GM18520 (cell line): ENCODE measurements at regions not wholly inside any gene's neighbourhood (a gene's known extent, or its start where the extent isn't known, plus 50 kb on each side); places are given as distances from the start of the nearest gene placed in this dataset.

Experiments used
- ATAC-seq: cut with Tn5 transposase; IDR thresholded peaks from one replicate; pipeline ENCODE4 v1.9.1; 2021; ENCODE audit not compliant: unreplicated experiment

DNA sequence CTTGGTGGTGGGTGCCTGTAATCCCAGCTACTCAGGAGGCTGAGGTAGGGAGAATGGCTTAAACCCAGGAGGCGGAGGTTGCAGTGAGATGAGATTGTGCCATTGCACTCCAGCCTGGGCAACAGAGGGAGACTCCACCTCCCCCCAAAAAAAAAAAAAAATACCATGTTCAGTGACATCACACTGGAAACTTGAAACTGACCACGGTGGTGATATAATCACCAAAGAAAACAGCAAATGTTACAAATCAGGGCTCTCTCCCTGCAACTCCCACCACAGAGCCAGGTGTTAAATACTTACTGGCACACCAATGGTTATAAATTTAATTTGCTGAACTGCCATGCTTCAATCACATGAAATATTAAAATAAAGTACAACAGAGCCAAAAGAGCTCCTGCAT is 81.4 kb downstream of the ZNF608 start:
- no peak for ATAC-seq

DNA sequence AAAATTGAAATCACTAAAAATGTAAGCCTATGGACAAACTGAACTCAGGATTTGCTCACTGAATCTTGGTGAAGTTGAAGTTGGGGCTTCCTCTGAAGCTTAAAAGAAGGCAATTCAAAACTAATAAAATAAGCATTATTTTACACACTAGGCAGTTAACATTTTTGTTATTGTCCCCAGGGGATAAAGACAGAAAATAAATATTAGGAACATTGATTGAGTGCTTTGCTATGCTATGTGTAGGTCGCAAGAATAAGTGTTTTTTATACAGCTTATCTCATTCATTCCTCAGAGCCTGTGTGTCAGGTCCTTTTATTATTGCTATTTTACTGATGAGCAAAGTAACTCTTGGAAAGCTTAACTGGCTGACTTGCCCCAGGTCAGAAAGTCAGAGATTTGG is 82.2 kb downstream of the ZNF608 start:
- ATAC-seq = no peak

DNA sequence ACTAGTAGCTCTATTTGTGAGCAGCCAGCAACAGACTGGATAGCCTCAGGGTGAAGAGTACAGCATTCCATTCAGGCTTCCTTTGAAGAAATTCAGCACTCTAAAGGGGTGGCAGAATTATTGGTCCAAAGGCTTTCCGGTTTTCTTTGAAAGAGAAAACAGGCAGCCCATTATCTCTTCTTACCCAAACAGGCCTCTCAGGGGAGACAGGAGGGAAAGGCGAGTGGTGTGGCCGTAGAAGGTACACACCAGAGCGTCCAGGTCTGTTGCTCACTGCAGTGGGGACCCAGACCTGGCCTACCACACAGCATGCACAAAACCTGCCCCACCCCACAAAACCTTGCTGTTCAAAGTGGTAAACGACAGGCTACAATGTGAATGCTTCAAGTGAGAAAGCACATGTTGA is 83.3 kb downstream of the ZNF608 start:
- no peak for ATAC-seq

DNA sequence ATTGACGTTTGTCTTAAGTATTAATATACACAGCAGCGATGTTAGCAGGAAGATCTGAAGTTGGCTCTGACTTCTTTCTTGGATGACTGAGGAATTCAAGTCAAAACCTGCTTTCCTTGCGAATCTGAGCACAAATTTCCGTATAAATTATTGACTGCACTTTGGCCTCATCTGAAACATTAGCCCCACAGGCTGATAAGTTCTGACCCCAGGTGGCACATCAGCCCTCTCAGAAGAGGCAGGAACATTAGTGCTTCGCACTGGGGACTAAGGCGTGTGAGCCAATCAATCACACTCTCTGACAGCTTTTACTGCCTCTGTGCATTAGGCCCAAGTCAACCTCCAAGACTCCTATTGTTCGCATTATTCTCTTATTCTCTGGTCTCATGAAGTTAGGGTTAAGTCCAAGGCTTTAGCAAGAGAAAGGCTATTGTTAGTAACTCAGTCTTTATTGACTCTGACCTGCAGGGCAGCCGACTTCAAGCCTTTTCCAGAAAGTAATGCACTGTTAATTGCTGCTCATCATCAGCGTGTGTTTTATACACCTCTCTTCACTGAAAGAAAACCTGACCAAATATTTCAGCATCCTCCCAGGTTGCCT is 84.2 kb downstream of the ZNF608 start:
- no peak for ATAC-seq

DNA sequence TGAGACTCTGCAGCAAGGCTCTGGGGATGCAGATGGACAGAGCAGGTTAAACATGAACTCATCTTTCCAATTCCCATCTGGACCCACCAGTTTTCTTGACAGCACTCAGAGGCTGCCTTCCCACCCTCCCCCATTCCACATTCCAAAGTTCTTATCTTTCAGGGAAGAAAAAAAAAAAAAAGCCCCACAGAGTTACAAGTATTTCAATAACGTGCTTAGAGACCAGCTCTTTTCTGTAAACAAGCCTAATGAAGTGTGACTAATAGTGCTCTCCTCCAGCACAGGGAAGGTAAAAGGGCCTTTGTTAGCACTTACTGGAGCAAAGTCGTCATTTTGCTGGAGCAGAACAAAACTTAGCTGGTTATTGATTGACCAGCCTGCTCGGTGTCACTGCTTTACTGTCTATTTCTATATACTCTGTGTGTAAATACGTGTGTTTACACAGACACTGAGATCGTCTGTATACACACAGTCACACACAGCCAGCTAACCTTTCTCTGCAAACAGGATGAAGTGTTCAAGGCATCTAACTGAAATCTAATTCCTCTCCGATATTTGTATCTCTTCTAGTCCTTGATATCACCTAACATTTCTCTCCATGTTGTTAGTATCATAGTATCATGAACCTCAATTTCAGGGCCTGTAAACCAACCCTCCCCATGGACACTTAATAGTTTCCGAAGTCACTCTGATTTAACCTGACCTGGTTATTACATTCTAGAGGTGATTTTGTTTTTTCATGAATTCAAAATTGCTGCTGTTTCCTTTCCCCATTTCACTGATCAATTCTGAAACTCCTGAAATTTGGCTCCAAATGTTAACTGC is 84.9 kb downstream of the ZNF608 start:
- no peak for ATAC-seq

DNA sequence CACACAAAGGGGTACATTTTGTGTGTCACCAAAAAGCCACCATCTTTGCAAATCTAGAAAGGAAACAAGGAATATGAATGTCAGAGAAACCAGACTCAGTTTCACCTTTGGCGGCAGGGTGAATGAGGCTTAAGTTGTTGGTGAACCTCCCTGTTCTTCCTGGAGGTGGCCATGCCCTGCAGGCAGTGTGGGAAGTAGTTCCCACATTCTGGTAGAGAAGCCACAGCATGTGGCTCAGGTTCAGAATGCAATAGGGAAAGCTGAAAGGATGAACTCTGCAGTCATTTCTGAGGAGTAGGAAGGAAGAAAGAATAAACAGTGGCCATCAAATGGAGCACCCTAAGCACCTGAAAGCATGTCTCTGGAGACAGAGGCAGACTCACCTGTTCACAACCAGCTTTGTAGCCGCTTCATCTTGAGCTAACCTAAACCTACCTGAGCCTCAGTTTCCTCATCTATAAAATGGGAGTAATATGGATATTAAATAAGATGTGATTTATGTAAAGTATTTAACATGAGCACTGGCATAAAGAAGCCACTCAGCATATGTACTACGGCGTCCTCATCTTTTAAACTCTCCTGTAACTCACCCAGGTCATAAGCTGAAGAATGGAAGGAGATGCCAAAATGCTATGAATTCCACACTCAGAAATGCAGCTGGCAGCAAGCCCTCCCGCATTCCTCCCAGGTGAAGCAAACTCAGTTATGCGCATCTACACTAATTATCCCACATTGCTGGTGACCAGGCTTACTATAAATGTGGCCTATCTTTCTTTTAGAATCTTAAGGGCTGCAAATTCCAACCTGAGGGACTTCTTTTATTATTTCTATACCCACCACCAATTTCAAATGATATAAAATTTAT is 86.0 kb downstream of the ZNF608 start:
- ATAC-seq = no peak

DNA sequence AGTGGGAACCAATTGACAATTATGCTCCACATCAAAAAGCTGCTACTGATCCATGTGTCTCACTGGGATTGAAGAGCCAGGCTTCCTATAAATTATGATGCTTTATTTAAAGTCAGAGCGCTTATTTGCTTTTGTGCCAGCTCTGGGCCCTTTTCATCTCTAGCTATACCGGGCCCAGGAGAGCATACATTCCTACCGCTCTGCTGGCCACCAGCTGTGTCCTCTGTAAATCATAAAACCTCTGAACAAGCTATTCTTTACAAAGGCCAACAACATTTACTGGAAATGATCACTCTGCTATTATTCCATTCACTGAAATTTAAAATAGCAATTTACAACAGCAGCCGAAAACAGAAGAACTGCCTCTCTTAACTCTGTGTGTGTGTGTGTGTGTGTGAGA is 86.6 kb downstream of the ZNF608 start:
- no peak for ATAC-seq

DNA sequence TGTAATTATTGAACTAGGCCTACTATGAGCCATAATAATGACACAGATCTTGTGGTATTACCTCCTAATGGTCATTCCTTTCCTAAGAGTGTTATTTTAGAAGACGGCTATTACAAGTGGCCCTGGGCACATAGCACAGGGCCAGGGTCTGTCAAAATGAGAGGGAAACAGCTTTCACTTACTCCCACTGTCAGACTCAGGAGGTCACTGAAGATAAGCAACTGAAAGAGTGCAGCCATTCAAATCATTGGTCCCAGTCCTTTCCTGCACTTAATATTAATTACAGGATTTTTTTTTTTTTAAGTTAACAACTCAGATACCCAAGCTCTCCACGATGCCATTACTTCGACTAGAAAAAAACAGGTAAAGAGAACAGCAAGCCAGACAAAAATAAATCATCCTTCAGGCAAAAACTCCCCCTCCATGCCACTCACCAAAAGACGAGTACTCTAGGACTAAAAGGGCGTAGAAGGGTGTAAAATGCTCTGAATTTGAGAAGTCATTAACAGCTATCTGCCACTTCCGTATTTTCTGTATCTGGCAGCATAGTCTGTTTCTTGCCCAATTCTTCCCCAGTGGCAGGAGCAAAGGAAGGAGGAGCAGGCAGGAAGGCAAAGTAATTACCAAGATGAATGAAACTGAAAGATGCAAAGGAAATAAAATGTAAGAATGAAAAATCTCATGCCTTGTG is 87.4 kb downstream of the ZNF608 start:
- ATAC-seq = no peak

DNA sequence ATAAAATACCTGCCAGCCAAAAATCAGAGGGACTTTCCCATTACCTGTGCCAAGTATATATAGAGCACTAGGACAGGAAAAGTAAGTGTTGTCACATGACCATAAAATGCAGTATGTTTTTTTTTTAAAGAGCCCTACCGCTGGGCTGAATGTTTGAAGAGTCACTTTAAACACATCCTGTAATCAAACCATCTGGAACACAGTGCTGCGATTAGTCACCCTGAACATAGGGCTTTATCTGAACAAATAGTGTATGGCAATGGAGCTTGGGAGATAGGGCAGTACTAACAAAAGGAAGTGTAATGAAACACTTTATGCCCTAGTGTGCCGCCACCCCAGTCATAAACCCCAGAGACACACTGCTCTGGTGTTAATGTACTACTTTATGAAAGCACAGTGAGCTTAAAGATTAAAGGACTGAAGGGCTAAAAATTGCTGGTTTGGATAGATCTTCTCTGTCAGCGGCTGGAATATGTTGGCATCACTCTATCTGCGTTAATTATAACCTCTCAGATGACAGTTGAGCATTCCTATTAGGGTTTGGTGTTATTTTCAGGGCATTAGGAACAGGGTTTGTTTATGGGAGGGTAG is 90.4 kb downstream of the ZNF608 start:
- no peak for ATAC-seq

DNA sequence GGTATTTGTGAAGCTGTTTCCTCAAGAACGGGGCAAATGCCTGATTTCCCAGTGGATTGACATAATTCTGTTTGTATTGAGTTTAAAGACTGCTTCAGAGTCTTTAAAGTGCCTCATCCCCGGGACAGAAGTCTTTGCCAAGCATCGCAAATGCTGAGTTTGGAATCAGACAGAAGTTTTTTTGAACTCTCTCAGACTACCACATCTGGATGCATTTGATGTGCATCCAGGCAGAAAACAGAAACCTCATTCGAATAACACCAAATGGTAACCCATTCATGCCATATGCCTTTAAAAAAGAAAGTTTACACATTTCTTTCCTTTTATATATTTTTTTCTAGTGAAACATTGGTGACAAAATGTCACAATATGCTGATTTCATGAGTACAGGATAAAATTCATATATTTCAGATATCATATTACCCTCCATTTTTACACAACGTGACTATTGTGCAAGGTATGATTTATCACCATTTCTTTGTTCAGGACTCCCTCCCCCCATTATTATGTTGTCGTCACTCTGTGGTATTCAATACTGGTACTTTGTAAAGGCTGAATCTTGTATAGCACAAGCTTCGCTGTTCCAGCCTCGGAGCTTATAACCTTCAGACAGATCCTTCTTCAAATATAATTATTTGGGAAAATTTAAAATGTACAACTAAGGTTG is 91.1 kb downstream of the ZNF608 start:
- ATAC-seq = no peak

DNA sequence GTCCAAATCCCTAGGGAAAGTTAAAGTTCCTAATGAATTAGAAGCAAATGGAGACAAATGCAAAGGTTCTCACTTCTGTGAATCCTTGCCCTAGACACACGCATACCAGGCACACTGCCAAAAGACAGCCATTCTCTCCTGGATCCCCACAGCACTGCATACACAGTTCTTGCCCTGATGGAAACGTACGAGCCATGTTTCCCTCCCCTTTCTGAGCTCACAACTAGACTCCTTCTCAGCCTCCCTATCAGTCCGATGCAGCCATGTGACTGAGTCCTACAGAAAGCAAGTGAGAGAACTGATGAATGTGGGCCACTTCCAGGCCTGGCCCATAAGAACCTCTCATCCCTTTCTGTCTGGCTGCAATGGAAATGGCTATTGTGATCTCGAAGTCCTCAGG is 92.0 kb downstream of the ZNF608 start:
- no peak for ATAC-seq

DNA sequence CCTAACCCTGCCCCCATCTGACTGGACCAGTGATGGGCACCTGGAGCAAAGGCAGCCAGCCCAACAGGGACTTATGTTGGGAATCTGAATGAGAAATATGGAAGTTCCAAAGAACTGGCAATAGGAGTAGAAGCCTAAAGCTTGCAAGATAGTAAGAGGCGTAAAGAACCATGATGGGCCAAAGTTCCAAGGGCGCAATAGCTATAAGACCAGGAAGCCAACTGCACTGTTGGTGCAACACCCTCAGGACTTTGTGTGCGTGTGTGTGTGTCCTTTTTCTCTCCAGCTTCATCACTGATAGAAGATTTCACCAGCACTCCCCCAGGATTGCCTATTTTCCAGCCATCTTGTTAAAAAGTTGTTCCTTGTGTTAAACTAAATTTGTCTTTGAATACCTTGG is 92.8 kb downstream of the ZNF608 start:
- no peak for ATAC-seq

DNA sequence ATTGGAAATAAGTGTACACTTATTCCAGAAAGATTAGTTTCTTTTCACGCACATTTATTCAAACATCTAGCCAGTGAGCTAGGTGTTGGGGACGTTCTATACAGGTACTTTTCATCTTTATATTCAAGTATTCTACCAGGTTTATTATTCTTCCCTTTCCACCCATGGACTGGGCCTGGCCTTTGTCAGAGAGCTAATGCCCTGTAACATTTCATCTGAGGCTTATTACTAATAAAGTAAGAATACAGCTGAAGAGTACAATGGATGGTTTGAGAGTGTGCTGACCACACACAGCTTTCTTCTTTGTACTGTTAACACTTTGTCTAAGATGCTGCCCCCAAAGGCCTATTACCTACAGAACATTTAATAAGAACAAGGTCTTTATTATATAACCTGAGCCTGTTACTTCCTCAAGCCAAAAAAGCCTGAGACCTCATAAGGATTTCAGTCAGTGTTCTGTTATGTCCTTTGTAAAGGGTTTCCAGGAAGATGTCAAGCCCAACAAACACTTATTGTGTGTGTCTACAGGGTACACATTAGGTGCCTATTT is 93.5 kb downstream of the ZNF608 start:
- ATAC-seq = no peak

DNA sequence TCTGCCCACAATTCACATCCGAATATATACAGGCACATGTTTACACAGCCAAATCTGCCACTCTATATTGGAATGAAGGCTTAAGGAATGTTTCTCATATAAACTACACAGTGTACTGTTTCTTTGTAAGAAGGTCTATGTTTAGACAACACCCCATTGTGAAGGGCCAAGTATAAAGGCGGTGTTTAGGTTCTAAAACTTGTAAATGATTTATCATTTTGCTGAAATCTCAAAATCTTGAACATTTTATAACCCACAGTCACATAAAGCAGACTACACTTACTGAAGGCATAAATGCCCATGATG is 94.0 kb downstream of the ZNF608 start:
- ATAC-seq = no peak

DNA sequence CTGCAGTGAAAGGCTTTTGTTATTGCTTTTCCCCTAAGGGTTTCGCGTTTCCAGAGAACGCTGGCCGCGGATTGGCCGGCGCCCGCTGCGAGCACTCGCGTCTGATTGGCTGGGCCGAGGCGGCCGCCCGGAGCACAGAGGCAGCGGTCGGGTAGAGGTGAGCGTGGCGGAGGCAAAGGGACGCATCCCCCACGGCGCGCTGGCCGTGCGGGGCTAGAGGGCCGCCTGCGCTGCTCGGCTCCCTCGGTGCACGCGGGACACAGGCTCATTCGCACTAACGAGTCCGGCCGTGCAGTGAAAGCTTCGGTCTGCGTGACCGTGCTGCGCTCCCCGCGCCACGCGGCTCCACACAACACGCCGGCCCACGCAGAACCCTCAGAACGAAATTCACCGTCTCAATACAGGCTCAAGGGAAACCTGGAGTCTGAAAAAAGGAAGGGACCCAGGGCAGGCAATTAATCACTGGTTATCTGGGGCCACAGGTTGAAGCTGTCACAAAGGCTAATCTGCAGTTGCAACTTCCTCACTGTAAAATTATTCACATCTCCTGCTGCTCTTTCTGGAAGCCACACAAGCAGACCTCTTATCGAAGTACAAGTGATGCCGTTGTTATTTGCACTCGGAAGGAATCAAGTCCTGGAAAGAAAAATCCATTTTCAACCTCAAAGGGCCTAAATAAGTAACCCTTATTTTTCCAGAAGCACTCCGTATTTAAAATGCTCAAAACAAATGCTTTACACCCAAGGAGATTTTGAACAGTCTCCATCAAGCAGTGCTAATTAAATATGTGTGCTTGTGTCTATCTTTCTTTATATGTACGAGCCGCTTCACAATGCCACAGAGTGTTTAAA is 94.6 kb downstream of the ZNF608 start:
- peak; percentile 25 for ATAC-seq

DNA sequence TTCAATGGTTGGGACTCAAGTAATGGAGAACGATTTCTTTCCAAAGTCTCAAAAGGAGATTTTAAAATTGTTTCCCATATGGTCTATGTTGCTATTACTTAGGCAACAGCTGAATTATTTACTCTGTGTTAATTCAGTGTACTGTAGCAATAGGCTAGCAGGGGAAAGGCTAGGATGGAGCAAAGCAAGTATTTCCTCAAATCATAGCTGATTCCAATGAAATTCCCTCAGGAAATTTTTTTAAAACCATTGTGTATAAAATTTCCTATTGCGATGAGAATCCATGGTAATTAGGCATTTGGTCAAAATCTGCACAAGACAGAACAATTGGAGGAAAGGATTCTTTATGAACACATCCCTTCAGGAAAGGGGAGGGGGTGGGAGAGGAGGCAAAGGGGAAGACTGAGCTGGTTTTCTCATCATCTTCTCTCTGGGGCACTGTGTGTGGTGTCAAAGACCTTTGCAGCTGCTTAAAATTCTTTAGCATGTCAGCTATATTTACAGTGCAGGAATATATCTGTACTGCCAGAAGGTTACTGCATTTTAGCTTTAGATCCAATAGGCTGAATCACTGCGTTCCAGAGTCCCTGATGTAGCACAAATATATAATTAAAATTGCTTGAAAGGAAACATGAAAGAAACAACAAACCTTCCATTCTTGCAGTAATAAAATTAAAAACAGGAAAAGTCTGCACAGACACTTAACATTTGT is 95.3 kb downstream of the ZNF608 start:
- no peak for ATAC-seq

DNA sequence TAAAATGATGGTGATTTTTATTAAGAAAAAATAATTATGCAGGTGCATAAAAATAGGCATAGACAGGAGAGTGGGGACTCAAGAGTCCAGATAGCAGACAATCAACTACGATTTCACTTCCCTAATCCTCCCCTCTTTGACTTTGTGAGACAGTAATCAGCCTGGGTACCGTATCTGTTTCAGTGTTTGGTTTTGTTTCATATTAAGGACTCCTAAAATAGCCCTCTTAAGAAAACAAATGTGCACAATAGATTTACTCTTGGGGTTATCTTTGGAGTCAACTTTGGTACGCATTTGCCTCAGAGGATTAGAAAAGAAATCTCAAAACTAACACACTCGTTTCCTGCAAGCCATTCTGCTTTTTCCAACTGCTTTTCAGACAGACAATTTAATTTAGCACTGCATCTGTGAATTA is 96.3 kb downstream of the ZNF608 start:
- peak; percentile 44 for ATAC-seq

DNA sequence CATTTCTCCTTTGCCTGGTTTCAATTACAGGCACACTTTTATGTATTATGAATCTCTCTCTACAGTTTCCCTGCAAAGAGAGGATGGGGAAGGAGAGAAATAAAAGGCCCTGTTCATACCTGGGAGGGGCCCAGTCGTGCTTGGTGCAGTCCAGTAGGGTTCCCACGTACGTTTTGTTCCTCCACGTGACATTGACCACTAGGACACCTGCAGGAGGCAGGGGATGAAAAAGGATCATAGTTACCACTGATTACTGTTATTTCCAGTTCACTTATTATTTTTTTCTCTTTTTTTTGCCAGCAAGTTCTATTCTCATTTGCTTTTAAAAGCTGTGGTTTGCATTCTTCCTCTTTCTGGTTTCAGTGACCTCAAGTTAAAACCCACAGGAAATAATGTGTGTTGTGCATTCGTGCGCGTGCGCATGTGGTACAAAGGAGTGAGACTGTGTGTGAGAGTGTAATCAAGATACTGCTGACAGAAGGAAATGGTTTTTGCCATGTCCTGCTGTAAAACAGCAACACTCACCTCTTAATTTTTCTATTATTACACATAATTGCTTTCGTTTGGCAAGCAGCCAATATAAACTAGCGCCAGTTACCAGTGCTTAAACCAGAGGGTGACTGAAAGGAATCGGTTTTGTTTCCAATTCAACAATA is 96.8 kb downstream of the ZNF608 start:
- peak; percentile 66 for ATAC-seq
